K562 (cell line): ENCODE measurements at regions not wholly inside any gene's neighbourhood (a gene's known extent, or its start where the extent isn't known, plus 50 kb on each side); places are given as distances from the start of the nearest gene placed in this dataset.

Source experiments
- BRD4 ChIP-seq: fragments of 200-600 bp; sonication (generic); IDR thresholded peaks from 2 replicates; pipeline ENCODE4 v1.6.1; 2017; ENCODE audit warnings: inconsistent platforms
- E2F1 ChIP-seq: sonication (generic); formaldehyde crosslinking; IDR thresholded peaks from 2 replicates; pipeline ENCODE4 v1.8.1; 2023; ENCODE audit warnings: mild to moderate bottlenecking, missing genetic modification reagents, moderate library complexity
- EGR1 ChIP-seq: fragments of 450-650 bp; conservative IDR thresholded peaks from 2 replicates; pipeline ENCODE4 v1.6.1; 2017; ENCODE audit warnings: mild to moderate bottlenecking
- L3MBTL2 ChIP-seq: fragments of 450-650 bp; IDR thresholded peaks from 2 replicates; pipeline ENCODE4 v1.6.1; 2016; ENCODE audit warnings: mild to moderate bottlenecking, moderate library complexity
- MAFF ChIP-seq: IDR thresholded peaks from 2 replicates; pipeline ENCODE4 v1.6.1; 2012; ENCODE audit warnings: low read length, improper control_type of control experiment
- NCOA4 ChIP-seq: fragments of 450-650 bp; IDR thresholded peaks from 2 replicates; pipeline ENCODE4 v1.6.1; 2018; ENCODE audit warnings: mild to moderate bottlenecking; ENCODE audit not compliant: partially characterized antibody
- SMARCA5 ChIP-seq: fragments of 450-650 bp; IDR thresholded peaks from 2 replicates; pipeline ENCODE4 v1.6.1; 2016
- USF2 ChIP-seq: sonication (generic); formaldehyde crosslinking; IDR thresholded peaks from 2 replicates; pipeline ENCODE4 v1.5.0; 2020; ENCODE audit warnings: missing genetic modification reagents
- ZBTB17 ChIP-seq: fragments of 450-650 bp; formaldehyde crosslinking; IDR thresholded peaks from 2 replicates; pipeline ENCODE4 v1.4.0; 2020; ENCODE audit warnings: mild to moderate bottlenecking
- ZBTB40 ChIP-seq, 2 experiments: fragments of 450-650 bp in 1 of 2; sonication (generic) in 1 of 2; formaldehyde crosslinking in 1 of 2; IDR thresholded peaks; 2 replicates each; pipeline versions ENCODE4 v1.7.1 to v1.9.0; 2016 to 2022; ENCODE audit warnings: inconsistent platforms in 1 of 2, mild to moderate bottlenecking in 1 of 2, missing genetic modification reagents in 1 of 2
- ZNF224 ChIP-seq: sonication (generic); formaldehyde crosslinking; IDR thresholded peaks from 2 replicates; pipeline ENCODE4 v1.8.0; 2022; ENCODE audit warnings: mild to moderate bottlenecking, missing genetic modification reagents
- ZNF695 ChIP-seq: fragments of 450-650 bp; formaldehyde crosslinking; IDR thresholded peaks from 2 replicates; pipeline ENCODE4 v1.4.0; 2020; ENCODE audit warnings: mild to moderate bottlenecking, moderate library complexity
- ZNF707 ChIP-seq: fragments of 250-450 bp; sonication (Bioruptor Pico); conservative IDR thresholded peaks from 2 replicates; pipeline ENCODE4 v1.8.0; 2022; ENCODE audit warnings: inconsistent platforms, mild to moderate bottlenecking, moderate library complexity

GRCh38 chr15:77944002-77944867 lies 133.3 kb downstream of the TBC1D2B start (continued):
- no peak for TF ChIP-seq SMARCA5
- TF ChIP-seq EGR1 = peak; percentile 49
- no peak for TF ChIP-seq MAFF
- TF ChIP-seq E2F1 = no peak
- TF ChIP-seq ZNF224 (CRISPR knock-in tag) = no peak
- TF ChIP-seq ZNF695 (CRISPR knock-in tag) = no peak
- TF ChIP-seq ZBTB40 (IDR thresholded peaks at IDR 0.05) = peak; percentile 70
- TF ChIP-seq ZBTB40 (CRISPR knock-in tag; IDR thresholded peaks at IDR 0.05) = no peak
- peak; percentile 19; the same call in 1 of the 2 replicates for TF ChIP-seq L3MBTL2
- no peak for TF ChIP-seq NCOA4
- TF ChIP-seq BRD4 = no peak
- TF ChIP-seq ZBTB17 (CRISPR knock-in tag) = peak; percentile 56; the same call in 1 of the 2 replicates
- no peak for TF ChIP-seq USF2 (CRISPR knock-in tag)
- TF ChIP-seq ZNF707 = no peak
